HG03575 (cell line): ENCODE measurements at regions not wholly inside any gene's neighbourhood (a gene's known extent, or its start where the extent isn't known, plus 50 kb on each side); places are given as distances from the start of the nearest gene placed in this dataset.

Experiments used
- ATAC-seq: cut with Tn5 transposase; IDR thresholded peaks from one replicate; pipeline ENCODE4 v1.9.1; 2021; ENCODE audit not compliant: unreplicated experiment, insufficient number of reproducible peaks, low FRiP score; ENCODE audit errors: extremely low read depth

DNA sequence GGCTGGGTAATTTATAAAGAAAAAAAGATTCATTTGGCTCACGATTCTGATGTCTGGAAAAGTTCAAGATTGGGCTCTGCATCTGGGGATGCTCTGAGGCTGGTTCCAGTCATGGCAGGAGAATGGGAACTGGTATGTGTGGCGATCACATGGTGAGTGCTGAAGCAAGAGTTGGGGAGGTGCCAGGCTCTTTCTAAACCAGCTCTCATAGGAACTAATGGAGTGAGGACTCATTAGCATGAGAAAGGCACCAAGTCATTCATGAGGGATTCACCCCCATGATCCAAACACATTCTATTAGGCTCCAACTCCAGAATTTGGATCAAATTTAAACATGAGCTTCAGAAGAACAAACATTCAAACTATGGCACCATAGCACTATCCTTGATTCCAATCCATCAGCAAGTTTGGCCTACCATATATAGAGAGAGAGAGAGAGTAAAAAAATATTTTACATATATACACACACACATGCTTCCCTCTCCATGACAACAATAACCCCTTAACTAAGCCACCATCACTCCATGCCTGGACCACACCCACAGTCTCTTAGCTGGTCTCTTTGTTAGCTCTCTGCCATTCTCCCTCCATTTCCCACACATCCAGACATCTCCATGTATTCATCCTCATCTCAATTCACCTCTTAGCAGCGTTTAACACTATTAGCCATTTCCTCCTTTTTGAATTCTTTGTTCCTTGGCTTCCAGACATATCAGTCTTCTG, 57.9 kb downstream of the NPY start:
- ATAC-seq: no peak

- ATAC-seq: no peak
Observed at GRCh38 chr7:24343614-24344013, 59.6 kb downstream of the NPY start.

DNA sequence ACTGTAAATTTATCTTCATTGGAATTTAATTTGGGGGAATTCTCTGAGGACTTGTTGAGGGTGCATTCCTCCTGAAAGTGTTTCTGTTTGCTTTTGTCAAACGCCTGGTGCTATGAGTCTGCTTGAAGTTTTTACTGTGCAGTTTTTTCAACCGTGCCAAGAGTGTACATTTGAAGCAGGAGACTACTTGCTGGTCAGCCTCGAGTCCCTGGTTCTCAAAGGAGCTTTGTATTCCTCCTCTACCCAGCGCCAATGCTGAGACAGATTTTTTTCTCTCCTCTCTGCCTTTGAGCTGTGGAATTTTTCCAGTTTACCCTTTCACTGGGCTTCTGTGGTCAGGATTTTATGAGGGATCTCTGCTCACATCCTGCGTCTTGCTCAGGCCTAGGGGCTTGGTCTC, 62.1 kb downstream of the NPY start:
- no peak for ATAC-seq

- ATAC-seq: no peak
Observed at GRCh38 chr7:24346716-24347115, 62.7 kb downstream of the NPY start.

- ATAC-seq: no peak
Observed at GRCh38 chr7:24349339-24349738, 65.3 kb downstream of the NPY start.

- no peak for ATAC-seq
Observed at GRCh38 chr7:24354456-24354855, 70.5 kb downstream of the NPY start.

- ATAC-seq: no peak
Observed at GRCh38 chr7:24356718-24357386, 72.9 kb downstream of the NPY start.

- no peak for ATAC-seq
Observed at GRCh38 chr7:24361001-24361400, 77.0 kb downstream of the NPY start.

GRCh38 chr7:24365606-24366005, 81.6 kb downstream of the NPY start:
- no peak for ATAC-seq

DNA sequence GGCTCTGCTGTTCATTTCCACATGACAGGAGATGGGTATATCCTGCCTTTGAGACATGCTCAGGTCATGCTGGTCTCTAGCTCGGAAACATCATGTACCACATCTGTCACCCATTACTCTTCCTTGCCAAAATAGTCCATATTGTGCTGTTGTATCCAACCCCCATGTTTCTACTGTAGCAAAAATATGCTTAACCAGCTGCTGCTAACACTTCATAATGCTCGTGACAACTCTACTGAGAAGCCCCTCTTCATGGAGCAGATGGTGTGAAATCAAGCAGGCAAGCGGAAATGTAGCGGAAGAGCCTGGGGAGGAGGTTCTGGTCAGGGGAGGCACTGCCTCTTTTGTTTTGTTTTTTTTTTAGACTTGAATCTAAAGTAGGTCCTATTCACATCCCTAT, 82.9 kb downstream of the NPY start:
- ATAC-seq: no peak

- no peak for ATAC-seq
Observed at GRCh38 chr7:24368161-24368560, 84.2 kb downstream of the NPY start.

GRCh38 chr7:24370541-24370940, 86.6 kb downstream of the NPY start:
- no peak for ATAC-seq

GRCh38 chr7:24372961-24373955, 89.3 kb downstream of the NPY start:
- ATAC-seq: no peak

DNA sequence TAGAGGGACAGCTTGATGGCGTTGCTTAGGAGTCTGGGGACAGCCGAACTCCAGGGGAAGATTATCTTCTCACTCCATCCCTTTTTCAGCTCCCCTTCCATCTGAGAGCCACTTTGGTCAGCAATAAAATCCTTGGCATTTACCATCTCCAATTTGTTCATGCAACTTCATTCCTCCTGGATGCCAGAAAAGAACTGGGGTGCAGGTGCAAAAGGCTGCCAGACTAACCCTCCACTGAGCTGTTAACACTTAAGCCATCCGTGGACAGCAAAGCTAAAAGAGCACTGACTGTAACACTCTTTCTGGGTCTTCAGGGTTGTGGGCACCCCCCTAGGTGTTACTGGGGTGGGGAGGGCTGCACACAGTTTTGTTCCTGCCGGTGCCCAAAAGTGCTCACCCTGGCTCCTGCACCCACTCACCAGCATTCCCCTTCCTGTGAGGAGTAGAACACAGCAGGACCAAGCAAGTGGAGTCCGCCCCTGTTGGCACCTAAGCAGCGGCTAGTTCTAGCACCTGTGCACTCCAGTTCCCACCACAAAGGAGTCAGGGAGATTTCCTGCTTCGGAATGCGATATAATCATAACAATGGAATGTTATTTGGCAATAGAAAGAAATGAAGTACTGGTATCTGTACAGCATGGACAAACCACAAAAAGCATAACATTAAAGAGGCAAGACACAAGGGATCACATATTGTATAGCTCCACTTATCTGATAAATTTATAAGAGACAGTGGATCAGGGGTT, 95.1 kb downstream of the NPY start:
- no peak for ATAC-seq

DNA sequence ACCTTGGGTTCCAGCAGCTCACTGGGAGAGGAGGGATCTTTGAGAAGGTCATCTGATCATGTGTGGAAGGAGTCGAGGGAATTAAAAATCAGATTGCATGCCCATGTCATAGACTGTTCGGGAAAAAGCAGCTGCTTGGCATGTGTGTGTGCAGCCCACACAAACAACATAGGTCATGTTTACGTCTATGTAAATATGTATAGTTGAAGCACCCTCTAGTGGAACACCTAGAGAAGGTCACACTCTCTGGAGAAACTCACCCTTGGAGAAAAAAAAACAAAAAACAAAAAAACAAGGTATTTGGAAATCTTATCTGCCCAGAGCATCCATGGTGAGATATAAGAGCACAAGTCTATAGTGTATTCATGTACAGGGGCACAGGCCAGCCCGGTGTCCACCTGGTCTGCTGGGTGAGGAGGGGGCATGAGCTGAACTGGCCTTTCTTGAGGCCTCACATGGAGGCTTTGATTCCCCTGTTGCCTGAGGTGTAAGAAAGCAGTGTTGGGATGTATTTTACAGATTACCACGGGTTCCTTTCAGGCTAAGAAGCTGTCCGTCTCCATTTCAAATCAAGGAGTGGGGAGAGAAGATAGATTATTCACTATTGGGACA, 98.0 kb downstream of the NPY start:
- no peak for ATAC-seq

DNA sequence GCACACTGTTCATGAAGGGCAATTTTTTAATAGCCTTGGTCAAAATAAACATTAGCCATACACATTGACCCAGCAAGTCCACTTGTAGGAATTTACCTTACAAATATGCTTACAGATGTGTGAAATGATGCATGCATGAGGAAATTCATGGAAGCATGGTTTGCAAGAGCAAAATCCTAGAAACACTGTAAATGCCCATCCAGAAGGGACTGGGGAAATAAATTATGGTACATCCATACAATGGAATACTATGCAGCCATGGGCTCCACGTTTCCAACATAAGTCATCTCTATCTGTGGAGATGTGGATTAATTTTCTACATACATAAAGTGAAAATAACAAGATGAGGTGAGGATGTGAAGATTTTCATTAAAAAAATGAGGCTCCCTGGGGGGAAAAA, 99.1 kb downstream of the NPY start:
- no peak for ATAC-seq

- no peak for ATAC-seq
Observed at GRCh38 chr7:24384362-24385030, 100.5 kb downstream of the NPY start.

DNA sequence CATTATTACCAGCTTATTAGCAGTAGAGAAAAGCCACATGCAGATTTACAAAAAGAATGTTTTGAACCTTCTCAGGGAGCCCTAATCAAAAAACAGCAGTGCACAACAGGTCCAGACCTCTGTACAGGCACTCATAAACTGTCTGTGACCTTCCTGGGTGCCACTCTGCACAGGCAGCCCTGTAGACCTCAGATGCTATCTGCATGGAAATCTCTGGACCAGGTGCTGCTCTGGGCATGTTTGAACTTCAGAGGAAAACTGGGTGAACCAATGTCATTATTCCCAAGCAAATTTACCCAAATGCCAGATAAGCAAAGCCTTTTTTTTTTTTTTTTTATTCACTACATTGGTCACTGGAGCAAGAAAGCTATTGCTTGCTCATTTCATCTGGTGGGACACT, 104.2 kb downstream of the NPY start:
- no peak for ATAC-seq
